CD4-positive, alpha-beta T cell treated with Interferon alpha-2 for 1 hour (primary cell): ENCODE measurements at regions not wholly inside any gene's neighbourhood (a gene's known extent, or its start where the extent isn't known, plus 50 kb on each side); places are given as distances from the start of the nearest gene placed in this dataset.
"Not testable (repeated sequence)": the region's sequence is repeated elsewhere in the genome, so short reads cannot be mapped to it uniquely, and the experiment has no call there.

Experiments used
- DNase-seq, 2 donors: peaks; one replicate each; pipeline ENCODE4 v3.0.0-alpha.2; 2020 to 2022

DNA sequence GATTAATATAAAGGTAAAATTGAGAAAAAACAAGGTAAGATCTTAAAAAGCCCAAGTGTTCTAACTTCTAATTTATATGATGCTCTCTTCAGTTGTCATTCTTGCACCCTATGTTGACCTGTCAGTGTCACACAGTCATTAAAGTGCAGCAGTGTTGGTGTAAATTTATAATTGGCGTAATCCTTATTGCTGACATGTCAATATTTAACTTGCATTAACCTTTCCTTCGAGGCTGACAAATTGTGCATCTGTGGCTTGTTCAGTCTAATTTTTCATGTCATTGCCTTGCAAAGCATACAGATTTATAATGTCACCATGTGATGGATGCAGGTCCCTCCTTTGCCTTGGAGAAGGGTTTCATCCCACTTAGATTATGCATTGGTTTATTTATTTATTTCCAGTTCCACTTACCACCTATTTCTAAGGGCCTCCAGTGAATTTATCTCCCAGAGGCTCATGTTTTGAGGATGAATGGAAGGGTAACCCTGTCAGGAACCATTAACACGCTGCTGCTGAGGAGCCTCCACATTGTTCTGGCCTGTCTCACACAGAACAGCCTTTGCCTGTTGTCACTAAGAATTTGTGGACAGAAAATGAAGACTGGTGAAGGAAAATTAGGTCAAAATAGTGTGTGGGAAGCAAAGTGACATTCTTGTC lies 1098.5 kb upstream of the LCORL start:
- DNase-seq = no peak

DNA sequence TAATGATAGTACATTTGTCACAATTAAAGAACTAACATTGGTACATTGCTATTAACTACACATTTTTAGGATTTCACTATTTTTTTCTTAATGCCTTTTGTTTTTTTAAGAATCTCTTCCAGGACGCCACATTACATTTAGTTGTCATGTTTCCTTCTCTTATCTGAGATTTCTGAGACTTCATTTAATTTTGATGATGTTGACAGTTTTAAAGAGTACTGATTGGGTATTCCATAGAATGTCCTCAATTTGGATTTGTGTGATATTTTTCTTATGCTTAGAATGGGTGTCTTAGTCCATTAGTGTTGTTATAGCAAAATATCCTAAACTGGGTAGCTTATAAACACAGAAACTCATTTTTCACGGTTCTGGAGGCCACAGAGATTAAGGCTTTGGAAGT lies 1095.5 kb upstream of the LCORL start:
- no peak for DNase-seq

DNA sequence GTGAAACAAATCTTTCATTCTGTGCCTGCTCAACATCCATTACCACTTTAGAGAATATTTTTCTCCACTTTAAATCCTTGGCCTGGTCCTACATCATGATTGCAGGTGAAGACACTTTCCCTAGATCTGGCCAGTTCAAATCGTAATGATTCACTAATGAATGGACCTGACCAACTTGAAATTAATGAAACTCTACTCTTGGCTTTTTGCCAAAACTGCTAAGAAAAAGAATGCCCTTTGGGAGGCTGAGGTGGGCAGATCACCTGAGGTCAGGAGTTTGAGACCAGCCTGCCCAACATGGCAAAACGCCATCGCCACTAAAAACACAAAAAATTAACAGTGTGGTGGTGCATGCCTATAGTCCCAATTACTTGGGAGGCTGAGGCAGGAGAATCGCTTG lies 1082.6 kb upstream of the LCORL start:
- no peak for DNase-seq

DNA sequence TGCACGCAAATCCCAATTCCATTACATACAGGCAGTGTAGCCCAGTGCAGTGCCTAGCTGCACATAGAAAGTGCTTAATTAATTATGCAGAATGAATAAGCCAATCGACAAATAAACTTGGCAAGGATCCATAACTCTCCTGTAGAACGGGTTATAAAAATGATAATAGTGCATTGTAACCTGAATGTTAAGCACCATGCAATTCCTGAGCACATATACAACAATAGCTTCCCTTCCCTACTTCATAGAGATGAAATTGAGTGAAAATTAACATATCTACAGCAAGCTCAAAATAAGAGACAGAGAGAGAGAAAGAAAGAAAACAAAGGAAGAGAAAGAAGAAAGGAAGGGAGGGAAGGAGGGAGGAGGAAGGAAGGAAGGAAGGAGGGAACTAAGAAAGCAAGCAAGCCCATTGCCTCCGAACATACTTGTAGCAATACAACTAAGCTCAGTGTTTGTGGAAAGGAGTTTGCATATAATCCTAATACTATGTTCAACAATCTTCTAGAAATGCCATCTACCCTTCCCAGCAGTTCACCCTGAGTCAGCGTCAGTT lies 1074.0 kb upstream of the LCORL start:
- DNase-seq = no peak

DNA sequence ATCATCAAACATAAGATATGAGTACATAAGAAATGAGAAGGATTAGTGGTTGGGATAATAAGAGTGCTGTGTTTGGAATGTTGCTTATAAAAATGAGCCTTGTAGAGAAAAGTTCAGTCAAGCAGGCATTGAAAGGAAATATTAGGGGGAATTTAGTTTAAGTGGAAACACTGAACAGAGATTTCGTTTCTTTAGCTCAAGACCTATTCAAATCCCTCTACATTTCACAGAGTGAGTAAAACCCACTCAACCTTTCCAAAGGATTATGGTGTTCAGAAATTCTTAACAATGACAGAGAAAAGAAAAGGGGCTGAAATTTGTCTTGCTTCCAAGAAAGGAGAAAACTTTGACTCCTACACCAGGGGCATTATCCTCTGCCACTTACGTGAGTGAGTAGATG lies 1072.4 kb upstream of the LCORL start:
- no peak for DNase-seq

DNA sequence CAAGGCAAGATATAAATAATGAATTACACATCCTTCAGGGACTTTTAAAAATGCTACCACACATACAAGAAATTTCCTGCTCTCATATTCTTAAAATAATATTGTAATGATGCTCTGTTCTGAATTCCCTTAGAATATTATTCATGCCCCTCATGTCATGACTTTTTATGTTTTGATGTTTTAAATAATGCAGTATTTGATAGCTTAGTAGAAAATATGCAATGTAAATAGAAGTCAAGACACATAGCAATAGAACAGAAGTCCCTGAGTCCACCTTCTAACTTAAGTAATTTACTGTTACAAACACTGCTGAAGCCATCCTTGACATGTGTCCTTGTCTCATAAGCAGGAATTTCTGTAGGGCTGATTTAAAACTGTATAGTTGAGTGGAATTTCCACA lies 1071.2 kb upstream of the LCORL start:
- no peak for DNase-seq

DNA sequence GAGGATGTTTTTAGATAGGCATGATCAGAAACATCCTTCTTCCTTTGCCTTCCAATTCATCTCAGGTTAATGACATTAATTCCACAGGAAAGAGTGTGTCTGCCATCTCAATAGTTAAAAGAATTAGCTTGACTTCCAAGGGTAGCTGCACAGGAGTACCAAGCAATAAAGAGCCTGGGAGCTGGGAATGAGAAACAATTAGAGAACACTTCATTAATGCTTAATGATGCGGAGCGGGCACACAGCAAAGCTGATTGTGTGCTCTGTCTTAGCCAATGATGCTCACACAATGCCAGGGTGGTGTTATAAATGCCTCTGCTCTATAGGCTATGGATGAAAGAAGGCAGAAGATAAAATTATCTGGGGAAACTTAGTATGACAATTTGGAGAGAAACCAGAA lies 1052.5 kb upstream of the LCORL start:
- DNase-seq = no peak

DNA sequence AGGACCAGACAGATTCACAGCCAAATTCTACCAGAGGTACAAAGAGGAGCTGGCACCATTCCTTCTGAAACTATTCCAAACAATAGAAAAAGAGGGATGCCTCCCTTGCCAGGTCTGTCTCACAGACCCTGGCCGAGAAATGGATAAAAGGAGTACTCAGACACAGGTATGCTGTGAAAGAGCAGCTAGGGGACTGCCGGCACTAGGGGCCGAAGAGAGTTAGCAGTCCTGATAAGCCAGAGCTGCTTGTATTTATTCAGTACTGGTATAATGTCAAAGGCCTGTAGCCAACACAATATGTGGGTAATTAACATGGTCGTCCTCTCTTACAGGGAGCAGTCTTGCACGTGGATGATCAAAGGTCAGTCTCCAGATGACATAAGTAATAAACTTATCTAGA lies 1042.1 kb upstream of the LCORL start:
- DNase-seq = no peak

DNA sequence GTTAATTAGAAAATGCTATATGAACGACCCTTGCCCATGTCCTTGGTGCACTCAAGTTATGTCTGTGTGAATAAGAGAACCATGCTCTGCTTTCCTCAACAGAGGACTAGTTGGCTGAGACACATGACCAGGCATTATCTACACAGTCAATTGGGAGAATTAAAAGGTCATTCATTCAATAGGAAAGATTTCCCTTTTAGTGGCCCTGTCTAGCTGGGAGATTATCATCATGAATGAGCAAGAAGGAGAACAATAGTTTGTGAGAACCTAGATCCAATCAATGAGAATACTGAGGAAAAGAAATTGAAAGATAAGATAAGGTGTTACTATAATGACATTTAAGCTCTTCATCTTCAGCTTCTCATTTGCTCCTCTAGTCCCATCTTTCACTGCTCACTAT lies 1033.4 kb upstream of the LCORL start:
- no peak for DNase-seq

DNA sequence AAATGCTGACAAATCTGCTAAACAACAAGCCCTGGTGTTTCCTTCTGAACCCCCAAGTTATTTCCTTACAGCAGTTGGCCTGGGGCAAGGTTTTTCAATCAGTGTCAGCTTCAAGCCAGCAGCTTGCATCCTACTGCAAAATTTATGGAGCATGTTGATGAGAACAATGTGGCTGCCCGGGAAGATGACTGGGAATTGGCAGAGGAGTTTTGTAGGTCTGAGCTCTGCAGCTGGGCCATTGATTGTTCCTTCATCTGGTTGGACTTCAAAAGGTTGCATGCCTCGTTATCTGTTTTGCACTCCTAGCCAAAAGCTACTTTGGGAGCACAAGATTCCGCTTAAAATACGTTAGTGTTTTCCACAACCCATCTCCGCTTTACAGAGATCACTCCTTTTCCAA lies 1030.3 kb upstream of the LCORL start:
- no peak for DNase-seq

DNA sequence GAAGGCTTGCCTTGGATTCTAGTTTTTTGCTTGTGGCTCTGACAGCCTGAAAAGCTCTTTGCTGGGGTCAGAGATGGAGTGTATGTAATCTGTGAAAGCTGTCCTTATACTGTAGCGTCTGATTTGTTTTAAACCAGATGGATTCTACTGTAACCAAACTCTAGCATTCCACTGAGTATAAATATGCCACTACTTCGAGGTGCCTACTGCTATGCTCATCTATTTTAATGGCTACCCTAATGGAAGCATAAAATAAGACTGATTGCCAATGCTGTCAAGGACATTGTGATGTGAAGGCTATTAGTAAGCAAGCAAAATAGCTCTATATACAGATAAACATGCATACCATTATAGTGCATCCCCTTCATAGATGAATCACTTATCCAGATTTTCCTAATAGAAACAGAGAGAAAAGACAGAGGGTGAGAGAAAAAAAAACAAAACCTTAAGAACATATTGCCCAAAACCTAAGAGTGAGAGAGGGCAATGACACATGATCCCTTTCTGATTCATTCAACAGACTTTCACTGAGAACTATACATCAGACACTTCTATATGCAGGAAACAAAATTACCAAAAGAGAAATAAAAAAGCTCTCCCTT lies 1025.8 kb upstream of the LCORL start:
- no peak for DNase-seq

DNA sequence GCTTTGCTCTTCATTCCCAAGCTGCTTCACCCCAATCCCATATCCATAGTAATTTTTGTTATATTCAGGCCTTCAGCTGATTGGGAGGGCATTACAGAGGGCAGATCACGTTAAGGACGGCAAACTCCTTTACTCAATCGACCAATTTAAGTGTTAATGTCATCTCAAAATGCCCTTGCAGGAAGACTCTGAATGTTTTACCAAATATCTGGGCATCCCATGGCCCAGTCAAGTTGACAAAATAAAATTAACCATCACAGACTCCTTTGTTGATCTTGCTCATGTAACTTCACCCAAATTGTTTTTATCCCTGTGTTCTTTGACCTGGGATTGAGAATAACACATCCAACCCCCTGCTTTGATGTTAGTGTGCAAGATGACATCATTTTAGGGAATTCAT lies 1018.3 kb upstream of the LCORL start:
- DNase-seq = no peak

DNA sequence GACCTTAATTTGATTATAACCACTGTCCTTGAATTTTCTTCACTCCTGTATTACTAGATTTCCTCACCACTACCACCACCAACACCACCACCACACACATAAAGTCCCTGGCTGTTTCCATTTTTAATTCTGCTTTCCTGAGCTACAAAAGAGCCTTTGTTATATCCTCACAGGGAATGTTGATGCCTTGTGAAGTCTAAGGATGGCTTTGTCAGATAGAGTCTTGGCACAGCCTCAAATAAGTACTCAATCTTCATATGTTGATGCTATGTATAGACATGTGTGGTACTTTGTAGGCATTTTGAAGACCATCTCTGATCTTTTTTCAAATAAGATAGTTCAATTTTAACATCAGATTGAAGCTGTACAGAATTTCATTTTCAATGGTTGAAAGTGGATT lies 1016.7 kb upstream of the LCORL start:
- no peak for DNase-seq

DNA sequence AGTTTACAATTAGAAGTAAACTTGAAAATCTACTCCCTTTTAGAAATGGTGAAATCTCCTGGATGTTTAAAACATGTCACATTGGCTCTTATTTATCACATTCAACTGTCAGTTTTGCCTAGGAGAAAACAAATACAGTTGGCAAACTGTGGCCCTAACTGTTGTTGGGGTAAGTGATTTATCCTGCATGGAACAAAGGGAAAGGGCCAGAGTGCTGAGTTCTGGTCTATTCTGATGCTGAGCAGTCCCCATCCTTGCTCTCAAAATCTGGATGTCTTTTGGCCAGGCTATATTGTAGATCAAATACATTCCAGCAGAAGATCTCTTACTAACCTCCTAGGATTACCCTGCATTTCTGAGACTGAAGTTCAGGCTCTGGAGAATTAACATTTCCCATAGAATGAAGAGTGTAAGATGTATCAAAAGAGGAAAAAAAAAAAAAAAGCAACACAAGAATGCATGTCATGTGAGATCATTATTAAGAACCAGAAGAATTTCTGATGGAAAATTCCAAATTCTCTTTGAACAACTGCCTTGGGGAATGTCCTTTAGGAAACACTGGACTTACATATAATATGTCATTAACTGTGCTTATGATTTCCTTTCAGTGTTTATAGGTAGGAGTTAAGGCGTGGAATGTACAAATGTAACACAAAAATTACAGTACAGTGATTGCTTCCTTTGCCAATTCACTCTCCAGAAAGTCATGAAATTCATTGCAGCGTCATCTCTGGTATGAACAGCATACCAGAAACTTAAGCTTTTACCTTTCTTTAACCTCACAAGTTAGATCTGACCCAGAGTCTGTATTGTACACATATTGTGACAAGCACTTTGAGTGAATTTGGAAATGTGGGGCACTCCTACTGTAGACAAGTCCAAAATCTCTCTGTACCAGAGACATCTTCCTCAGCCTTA lies 1012.5 kb upstream of the LCORL start:
- DNase-seq = no peak

DNA sequence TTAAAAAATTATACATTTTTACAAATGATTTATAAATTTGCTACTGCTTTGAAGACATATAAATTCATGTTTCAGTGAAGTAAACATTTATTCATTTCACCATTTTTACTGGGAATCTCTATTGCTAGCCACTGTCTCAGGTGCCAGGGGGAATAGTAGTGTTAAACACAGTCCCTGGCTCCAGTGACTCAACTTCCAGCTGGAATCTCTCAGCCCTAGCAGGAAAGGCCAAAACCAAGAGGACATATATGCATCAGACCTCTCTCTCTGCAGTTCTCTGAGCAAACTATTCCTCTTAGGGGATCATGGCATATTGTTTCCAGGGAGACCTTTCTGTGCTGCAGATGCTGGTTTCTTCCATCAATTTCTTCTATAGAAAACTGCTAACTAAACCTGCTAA lies 1009.0 kb upstream of the LCORL start:
- DNase-seq = no peak

DNA sequence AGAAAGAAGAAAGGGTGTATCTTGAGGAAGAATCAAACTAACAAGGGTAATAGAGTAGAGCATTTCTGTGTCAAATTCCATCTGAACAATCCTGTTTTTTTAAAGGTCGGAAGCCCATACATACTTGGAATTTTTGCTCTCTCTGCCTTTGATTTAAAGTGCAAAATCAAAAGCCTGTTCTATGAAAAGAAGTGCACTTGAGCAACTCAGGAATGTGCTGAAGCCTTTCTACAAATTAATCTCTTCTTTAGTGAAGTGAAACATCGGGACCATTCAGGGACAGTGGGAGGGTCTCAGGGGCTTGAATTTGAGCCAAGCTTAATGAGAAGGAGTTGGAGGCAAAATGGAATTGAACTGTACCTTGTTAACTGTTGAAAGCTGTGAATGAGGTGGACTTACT lies 1008.5 kb upstream of the LCORL start:
- DNase-seq = no peak

DNA sequence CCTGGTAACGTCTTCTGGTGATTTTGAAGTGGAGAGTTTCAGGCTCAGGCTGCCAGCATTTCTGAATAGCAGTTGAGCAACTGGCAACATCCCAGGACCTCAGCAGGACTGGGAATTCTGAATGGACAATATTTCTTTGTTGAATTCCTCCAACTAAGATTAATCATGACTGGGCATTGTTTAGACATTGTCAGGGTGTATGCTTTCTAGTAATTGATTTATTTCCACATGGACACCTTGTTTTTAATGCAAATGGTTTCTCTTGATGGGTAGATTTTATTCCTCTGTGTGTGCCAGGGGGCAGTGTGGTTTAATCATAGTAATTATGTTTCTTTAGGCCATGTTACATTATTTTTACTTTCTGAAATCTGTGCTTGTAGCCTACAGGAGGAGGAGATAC lies 1004.7 kb upstream of the LCORL start:
- no peak for DNase-seq

DNA sequence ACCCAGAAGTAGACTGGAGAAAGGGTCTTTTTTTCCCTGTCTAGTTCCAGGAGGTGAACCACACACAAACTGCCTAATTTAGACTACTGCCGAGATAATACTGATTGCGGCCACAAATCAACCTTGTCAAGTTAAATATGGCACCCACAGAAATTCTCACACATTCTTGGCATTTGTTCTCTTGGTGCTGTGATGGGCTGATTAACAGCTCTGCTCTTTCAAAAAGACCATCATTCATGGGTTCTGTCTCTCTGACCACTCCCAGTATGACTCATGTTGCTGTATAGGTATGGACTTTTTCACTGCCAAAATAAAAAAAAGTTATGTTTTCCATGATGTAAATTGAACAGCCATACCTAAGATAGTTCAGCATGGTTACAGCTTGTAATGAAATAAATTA lies 1003.5 kb upstream of the LCORL start:
- no peak for DNase-seq

DNA sequence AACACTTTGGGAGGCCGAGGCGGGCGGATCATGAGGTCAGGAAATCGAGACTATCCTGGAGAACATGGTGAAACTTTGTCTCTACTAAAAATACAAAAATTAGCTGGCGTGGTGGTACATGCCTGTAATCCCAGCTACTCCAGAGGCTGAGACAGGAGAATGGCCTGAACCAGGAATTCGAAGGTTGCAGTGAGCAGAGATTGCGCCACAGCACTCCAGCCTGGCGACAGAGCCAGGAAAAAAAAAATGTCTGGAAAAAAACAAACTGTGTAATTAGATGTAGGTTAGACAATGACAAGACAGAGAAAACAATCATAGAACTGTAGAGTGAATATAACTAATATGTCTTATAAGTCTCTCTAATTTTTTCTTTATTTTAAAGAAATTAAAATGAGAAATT lies 1002.5 kb upstream of the LCORL start:
- no peak for DNase-seq

DNA sequence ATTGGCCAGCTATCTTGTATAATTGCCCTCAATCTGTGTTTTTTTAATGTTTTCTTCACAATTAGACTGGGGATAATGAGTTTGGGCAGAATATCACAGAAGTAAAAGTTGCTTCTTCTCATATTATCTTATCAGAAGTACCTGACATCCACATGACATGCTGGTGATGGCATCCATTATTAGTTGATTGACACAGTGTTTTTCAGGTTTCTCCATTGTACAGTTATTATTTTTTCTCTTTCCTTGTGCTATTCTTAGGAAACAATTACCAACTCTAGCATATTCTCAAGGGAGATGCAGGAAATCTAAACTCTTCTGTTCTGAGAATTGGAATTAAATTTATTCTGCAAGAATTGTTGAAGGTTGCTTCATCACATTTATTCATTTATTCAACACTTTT lies 1000.1 kb upstream of the LCORL start:
- DNase-seq = no peak

DNA sequence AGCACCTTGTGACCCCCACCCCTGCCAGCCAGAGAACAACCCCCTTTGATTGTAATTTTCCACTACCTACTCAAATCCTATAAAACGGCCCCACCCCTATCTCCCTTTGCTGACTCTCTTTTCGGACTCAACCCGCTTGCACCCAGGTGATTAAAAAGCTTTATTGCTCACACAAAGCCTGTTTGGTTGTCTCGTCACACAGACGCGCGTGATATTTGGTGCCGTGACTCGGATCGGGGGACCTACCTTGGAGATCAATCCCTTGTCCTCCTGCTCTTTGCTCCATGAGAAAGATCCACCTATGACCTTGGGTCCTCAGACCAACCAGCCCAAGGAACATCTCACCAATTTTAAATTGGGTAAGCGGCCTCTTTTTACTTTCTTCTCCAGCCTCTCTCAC lies 995.0 kb upstream of the LCORL start:
- not testable (repeated sequence) for DNase-seq

DNA sequence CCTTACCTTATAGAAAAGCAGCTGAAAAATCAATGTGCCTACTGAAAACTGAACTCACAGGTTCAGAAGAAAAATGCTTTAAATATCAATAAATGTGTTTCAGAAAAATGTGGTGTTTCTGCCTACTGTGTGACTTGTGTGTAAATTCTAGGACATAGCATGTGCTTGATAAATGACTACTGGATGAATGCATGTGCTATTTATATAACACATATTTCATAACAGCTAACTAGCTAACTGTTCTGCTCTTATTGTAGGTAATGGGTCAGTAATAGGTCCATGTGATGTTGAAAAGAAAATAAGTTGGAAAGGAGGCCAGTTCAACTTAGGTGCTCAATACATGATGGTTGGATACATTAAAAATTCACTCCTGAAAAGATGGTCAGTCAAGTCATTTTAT lies 993.0 kb upstream of the LCORL start:
- no peak for DNase-seq

DNA sequence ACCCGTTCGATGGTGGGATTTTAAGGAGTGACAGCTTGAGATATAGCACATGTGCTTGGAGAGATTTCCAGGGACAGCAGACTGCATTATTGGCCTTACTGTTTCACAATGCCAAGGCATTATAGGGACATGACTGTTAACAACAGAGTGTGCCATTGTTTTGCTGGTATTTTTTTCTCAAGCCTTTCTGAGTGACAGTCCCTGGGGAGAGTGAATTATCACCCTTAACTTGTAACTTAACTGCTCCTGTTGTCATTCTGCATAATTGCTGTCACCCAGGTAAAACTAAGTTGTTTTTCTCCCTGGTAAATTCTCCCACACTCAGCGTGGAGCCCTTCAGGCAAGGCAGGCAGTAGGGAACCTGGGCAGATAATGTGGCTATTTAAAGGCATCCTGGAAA lies 989.2 kb upstream of the LCORL start:
- DNase-seq = no peak

DNA sequence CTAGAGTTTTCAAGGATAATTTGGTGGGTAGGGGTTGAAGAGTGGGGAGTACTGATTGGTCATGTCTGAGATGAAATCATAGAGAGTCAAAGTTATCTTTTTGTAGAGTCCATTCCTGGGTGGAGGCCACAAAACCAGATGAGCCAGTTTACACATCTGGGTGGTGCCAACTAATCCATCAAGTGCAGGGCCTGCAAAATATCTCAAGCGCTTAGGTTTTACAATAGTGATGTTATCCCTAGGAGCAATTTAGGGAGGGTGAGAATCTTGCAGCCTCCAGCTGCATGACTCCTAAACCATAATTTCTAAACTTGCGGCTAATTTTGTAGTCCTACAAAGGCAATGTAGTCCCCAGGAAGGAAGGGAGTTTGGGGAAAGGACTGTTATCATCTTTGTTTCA lies 988.3 kb upstream of the LCORL start:
- DNase-seq = no peak
